Esophagus (tissue), 2 donors: ENCODE measurements at regions not wholly inside any gene's neighbourhood (a gene's known extent, or its start where the extent isn't known, plus 50 kb on each side); places are given as distances from the start of the nearest gene placed in this dataset.

Experiments
- H3K27ac ChIP-seq, 2 donors: one replicate each; pipeline ENCODE4 v1.5.1; 2013; ENCODE audit warnings: low read depth in 2 of 2, mild to moderate bottlenecking in 2 of 2, inconsistent platforms in 1 of 2, low read length in 1 of 2, moderate library complexity in 1 of 2
- H3K27me3 ChIP-seq, 2 donors: one replicate each; pipeline ENCODE4 v1.6.1; 2013; ENCODE audit warnings: low read length in 2 of 2, control low read depth in 1 of 2, mild to moderate bottlenecking in 1 of 2; ENCODE audit not compliant: insufficient read depth in 2 of 2, control insufficient read depth in 1 of 2
- H3K36me3 ChIP-seq, 2 donors: one replicate each; pipeline ENCODE4 v1.6.1; 2013; ENCODE audit warnings: low read length in 1 of 2; ENCODE audit not compliant: control insufficient read depth in 2 of 2, insufficient read depth in 2 of 2
- H3K4me1 ChIP-seq, 2 donors: one replicate each; pipeline ENCODE4 v1.6.1; 2013; ENCODE audit warnings: low read length in 1 of 2; ENCODE audit not compliant: control insufficient read depth in 2 of 2, insufficient read depth in 2 of 2
- H3K4me3 ChIP-seq, 2 donors: one replicate each; pipeline ENCODE4 v1.5.1; 2013; ENCODE audit warnings: low read length in 2 of 2, mild to moderate bottlenecking in 2 of 2, low read depth in 1 of 2, moderate library complexity in 1 of 2
- H3K9me3 ChIP-seq, 2 donors: one replicate each; pipeline ENCODE4 v1.6.1; 2013; ENCODE audit warnings: mild to moderate bottlenecking in 2 of 2, low read depth in 1 of 2, low read length in 1 of 2, moderate library complexity in 1 of 2; ENCODE audit not compliant: control insufficient read depth in 2 of 2, insufficient read depth in 1 of 2
- WGBS, 2 donors: extraction: QIAGEN DNeasy Blood & Tissue Kit; methylation state at CpG; one replicate each; pipeline ENCODE4 v1.1.7; 2013; 5-methylcytosine and 5-hydroxymethylcytosine counted together
- donor health status: healthy with polysubstance abuse.
- donor health status: Bipolar disorder and iron deficiency.

- Histone ChIP-seq H3K9me3 (no peaks in the 10 kb centered on the region), H3K4me3 (no peak overlapping the region), H3K36me3 (no peaks in the 10 kb centered on the region), H3K27ac (no peak overlapping the region), H3K27me3 (no peaks in the 10 kb centered on the region), H3K4me1 (no peaks in the 10 kb centered on the region)
- WGBS, 2 donors, result 34 to 38% methylated on average over 2 of the region's 2 CpGs
Measured at GRCh38 chr17:53721101-53721500, 101.6 kb upstream of the KIF2B start.

- no peaks in the 10 kb centered on the region for H3K4me1 ChIP-seq
- H3K9me3 ChIP-seq, result no peaks in the 10 kb centered on the region
Measured at GRCh38 chr17:53719229-53719628, 103.5 kb upstream of the KIF2B start.

GRCh38 chr17:53707566-53707965, 115.2 kb upstream of the KIF2B start:
- Histone ChIP-seq H3K27me3 (no peaks in the 10 kb centered on the region), H3K27ac (no peak overlapping the region), H3K9me3 (no peaks in the 10 kb centered on the region), H3K36me3 (no peaks in the 10 kb centered on the region), H3K4me1 (no peaks in the 10 kb centered on the region), H3K4me3 (no peak overlapping the region)
- WGBS, 2 donors, result 43 to 44% methylated on average over 4 of the region's 4 CpGs

More at GRCh38 chr17:53719229-53719628, 103.5 kb upstream of the KIF2B start:
- Histone ChIP-seq H3K27ac (no peak overlapping the region), H3K36me3 (no peaks in the 10 kb centered on the region), H3K27me3 (no peaks in the 10 kb centered on the region), H3K4me3 (no peak overlapping the region)

- Histone ChIP-seq H3K36me3 (no peaks in the 10 kb centered on the region), H3K27ac (no peak overlapping the region), H3K27me3 (no peaks in the 10 kb centered on the region), H3K4me3 (no peak overlapping the region), H3K4me1 (no peaks in the 10 kb centered on the region), H3K9me3 (no peaks in the 10 kb centered on the region)
- WGBS, 2 donors, result 58 to 68% methylated on average over 5 of the region's 5 CpGs
Measured at GRCh38 chr17:53696286-53696685, 126.4 kb upstream of the KIF2B start.

- no peaks in the 10 kb centered on the region for H3K27me3 ChIP-seq
- H3K4me3 ChIP-seq, result no peak overlapping the region
- H3K27ac ChIP-seq, result no peak overlapping the region
- H3K36me3 ChIP-seq, result no peaks in the 10 kb centered on the region
- no peaks in the 10 kb centered on the region for H3K4me1 ChIP-seq
- 67 to 71% methylated on average over 3 of the region's 3 CpGs for WGBS, 2 donors
- H3K9me3 ChIP-seq, result peaks cover 0 to 2% of the 10 kb centered on the region in 2 donors
Measured at GRCh38 chr17:53687324-53687723, 135.4 kb upstream of the KIF2B start.

- Histone ChIP-seq H3K36me3 (no peaks in the 10 kb centered on the region), H3K4me1 (no peaks in the 10 kb centered on the region), H3K9me3 (no peaks in the 10 kb centered on the region), H3K27me3 (no peaks in the 10 kb centered on the region), H3K27ac (no peak overlapping the region), H3K4me3 (no peak overlapping the region)
- WGBS, 2 donors, result 92 to 100% methylated on average over 1 of the region's 1 CpG
Measured at GRCh38 chr17:53680745-53681144, 142.0 kb upstream of the KIF2B start.

GRCh38 chr17:53668854-53669253, 153.9 kb upstream of the KIF2B start:
- no peak overlapping the region for H3K4me3 ChIP-seq
- H3K27ac ChIP-seq, result no peak overlapping the region
- H3K27me3 ChIP-seq, result no peaks in the 10 kb centered on the region
- WGBS, 2 donors, result 43 to 46% methylated on average over 1 of the region's 1 CpG
- H3K36me3 ChIP-seq, result no peaks in the 10 kb centered on the region
- H3K4me1 ChIP-seq, result no peaks in the 10 kb centered on the region
- H3K9me3 ChIP-seq, result no peaks in the 10 kb centered on the region

GRCh38 chr17:53662608-53663007, 160.1 kb upstream of the KIF2B start:
- Histone ChIP-seq H3K4me1 (no peaks in the 10 kb centered on the region), H3K27me3 (no peaks in the 10 kb centered on the region)
- 52 to 55% methylated on average over 1 of the region's 1 CpG for WGBS, 2 donors

GRCh38 chr17:53659181-53659580, 163.5 kb upstream of the KIF2B start:
- Histone ChIP-seq H3K27me3 (no peaks in the 10 kb centered on the region), H3K4me1 (no peaks in the 10 kb centered on the region), H3K36me3 (no peaks in the 10 kb centered on the region), H3K4me3 (no peak overlapping the region), H3K9me3 (no peaks in the 10 kb centered on the region), H3K27ac (no peak overlapping the region)
- 70% methylated on average over 1 of the region's 1 CpG for WGBS, 2 donors

More at GRCh38 chr17:53662608-53663007, 160.1 kb upstream of the KIF2B start:
- H3K36me3 ChIP-seq, result no peaks in the 10 kb centered on the region
- no peak overlapping the region for H3K4me3 ChIP-seq
- H3K9me3 ChIP-seq, result no peaks in the 10 kb centered on the region
- H3K27ac ChIP-seq, result no peak overlapping the region

- no peak overlapping the region for H3K4me3 ChIP-seq
- no peaks in the 10 kb centered on the region for H3K36me3 ChIP-seq
- H3K9me3 ChIP-seq, result no peaks in the 10 kb centered on the region
- no peaks in the 10 kb centered on the region for H3K27me3 ChIP-seq
- H3K4me1 ChIP-seq, result no peaks in the 10 kb centered on the region
- 50 to 61% methylated on average over 1 of the region's 1 CpG for WGBS, 2 donors
- no peak overlapping the region for H3K27ac ChIP-seq
Measured at GRCh38 chr17:53655591-53655990, 167.1 kb upstream of the KIF2B start.
